AML-193 (cell line): ENCODE measurements at regions not wholly inside any gene's neighbourhood (a gene's known extent, or its start where the extent isn't known, plus 50 kb on each side); places are given as distances from the start of the nearest gene placed in this dataset.

Experiments used
- DNase-seq, 2 experiments: peaks; one replicate each; lab custom pipeline; 2025; lab: John Stamatoyannopoulos, UW

DNA sequence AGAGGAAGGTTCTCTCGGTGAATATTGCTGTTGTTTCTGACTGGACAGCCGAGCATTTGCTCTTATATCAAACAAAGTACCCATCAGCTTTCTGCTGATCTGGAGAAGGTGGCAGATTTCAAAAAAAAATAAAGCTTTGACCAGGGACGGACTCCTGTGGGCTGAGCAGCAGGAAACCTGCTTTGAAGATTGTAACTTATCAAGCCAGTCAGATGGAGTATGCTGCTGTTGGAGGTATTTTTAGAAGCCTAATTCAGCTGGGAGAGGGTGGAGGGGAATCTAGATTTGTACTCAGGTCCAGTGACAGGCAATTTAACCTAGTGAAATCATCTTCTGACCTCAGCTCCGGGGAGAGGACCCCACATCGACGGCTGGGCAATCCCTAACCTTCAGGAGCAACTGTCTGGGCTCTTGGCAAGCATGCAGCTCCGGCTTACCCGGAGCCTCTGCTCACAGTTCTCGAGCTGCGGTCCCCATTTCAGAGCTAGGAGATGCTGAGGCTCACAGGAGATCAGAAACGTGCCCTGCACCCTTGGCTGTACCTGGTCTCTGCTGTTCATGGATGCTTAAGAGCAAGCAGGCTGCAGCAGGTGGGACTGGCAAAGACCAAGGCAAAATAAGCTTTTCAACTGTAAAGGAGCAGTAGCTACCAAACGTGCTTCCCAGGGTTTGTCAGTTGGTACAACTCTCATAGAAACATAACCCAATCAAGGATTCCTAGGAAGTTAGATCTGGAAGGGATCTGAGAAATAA lies 89.3 kb upstream of the ST8SIA2 start:
- DNase-seq: no peak

DNA sequence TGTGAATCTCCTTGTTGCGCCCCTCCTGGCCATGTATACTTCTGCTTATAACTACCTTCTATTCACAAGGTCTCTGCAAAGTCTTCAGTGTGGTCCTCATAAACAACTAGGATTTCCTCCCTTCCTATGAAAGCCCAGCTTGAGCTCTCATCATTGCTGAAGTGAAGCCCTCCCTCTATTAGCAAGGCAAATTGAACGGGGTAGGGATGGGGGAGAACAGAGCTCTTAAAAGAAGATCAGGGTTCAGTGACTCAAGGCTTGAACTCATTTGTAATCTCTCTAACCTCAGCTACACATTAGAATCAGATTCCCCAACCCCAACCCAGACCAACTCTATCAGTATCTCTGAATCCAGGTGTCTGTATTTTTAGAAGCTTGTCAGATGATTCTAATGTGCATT lies 88.3 kb upstream of the ST8SIA2 start:
- DNase-seq: no peak

DNA sequence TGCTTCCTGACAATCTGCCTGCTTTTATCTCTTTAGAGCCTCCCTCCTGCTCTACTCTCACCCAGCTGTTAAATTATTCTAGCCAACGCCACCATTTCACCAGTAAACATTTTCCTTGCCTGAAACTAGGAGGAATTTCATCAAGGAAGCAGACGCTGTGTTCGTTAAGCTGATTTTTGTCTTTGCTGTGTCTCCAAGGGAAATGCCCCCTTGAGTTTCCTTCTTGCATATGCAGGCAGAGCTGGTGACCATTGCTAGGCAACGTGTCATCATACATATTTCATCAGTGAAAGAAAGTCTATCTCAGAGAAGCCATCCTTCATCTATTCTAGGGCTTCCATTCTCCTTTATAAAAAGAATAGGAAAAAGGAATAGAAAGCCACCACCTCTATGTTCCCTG lies 87.0 kb upstream of the ST8SIA2 start:
- no peak for DNase-seq

DNA sequence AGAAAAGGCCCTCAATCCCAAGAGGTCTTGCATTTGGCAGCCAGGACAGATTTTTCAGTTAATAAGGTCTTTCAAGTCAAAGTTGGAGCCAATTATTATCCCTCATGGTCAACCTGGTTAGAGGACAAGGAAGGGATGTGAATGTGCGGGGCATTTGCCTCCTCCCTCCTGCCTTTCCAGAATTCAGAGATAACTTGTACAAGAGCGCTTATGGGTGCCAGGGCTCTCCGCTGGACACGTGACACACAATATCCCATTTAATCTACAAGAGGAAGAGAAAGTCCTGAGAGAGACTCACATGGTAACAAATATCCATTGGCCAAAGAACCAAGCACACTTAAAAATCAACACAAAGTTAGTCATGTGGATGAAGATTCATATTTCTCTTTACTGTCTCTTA lies 78.5 kb upstream of the ST8SIA2 start:
- no peak for DNase-seq

DNA sequence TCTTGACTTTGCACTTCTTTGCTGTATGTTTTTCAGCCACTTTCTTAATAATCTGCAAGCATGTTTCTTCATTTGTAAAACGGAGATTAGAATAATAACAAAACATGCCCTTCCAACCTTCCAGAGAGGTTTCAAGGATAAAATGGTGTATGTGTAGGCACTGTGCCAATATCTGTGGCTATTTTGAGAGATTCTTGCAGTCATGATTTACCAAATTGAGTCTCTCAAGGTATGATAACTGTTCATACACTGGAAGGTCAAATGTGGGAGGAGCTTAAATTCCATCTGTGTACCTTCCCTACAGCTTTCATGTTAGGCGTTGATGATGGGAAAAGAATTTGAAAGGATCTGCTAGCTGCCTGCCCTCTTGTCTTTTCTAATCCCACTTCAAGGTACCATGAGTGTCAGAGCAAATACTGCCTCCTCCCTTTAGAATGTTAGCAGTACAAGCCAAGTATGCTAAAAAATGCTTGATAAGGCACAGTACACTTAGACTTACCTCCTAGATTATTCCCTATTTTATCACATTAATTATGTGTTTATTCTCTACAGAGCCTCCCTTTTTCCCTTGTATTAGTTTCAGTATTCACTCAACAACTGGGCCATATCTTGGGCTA lies 78.0 kb upstream of the ST8SIA2 start:
- no peak for DNase-seq

DNA sequence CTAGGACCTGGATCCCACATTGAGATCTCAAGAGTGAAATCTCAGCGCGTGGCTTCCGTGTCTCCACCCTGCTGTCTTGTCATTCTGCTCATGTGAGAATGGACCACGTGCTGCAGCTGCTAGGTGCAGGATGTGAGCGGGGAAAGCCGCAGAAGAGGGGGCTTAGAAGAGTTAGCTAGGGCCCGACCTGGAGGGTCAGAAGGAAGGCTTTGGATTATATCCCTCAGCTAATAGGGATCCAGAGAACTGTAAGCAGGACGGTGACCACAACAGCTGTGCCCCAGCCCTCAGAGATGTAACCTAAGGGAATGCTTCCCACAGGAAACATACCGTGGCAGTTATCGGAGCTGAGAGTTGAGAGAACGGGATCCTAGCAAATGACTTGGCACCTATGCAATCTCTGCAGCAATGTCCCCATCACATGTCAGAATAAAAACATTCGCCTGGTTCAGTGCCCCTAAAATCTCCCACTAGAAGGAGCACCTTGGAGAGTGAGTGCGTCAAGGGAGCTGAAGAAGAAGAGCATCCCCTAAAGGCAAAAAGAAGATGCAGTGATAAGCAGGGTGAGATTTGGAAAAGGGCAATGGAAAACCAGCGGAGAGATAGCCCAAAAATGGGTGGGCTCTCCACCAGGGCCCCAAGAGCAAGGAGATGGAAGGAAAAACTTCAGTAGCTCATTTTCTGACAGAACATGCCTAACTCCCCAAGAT lies 76.9 kb upstream of the ST8SIA2 start:
- DNase-seq: no peak

DNA sequence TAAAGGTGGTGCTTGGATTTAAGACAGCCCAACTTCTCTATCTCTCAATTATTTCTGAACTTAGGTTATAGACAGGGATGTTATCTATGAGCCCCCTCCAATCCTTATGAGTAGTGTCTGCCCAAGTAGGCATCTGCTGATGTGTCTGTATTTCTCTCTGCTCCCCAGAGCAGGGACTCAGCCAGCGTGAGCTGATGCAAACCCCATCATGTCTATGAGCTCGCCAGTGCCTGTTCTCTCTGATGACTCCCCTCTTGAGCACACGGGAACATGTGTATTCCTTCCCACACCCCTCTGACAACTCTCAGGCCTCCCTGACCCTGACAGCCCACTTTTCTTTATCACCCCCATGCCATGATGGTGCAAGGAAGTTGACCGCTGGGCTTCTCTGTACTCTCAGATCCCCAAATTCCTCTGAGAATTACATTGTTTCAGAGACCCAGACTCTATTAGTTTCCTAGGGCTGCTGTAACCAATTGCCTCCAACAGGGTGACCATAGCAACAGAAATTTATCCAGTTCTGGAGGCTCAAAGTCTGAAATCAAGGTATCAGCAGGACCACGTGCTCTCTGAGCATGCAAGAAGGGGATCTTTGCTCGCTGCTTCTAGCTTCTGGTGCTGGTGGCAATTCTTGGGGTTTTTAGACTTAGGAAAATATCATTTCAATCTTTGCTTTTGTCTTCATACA lies 73.5 kb upstream of the ST8SIA2 start:
- no peak for DNase-seq

DNA sequence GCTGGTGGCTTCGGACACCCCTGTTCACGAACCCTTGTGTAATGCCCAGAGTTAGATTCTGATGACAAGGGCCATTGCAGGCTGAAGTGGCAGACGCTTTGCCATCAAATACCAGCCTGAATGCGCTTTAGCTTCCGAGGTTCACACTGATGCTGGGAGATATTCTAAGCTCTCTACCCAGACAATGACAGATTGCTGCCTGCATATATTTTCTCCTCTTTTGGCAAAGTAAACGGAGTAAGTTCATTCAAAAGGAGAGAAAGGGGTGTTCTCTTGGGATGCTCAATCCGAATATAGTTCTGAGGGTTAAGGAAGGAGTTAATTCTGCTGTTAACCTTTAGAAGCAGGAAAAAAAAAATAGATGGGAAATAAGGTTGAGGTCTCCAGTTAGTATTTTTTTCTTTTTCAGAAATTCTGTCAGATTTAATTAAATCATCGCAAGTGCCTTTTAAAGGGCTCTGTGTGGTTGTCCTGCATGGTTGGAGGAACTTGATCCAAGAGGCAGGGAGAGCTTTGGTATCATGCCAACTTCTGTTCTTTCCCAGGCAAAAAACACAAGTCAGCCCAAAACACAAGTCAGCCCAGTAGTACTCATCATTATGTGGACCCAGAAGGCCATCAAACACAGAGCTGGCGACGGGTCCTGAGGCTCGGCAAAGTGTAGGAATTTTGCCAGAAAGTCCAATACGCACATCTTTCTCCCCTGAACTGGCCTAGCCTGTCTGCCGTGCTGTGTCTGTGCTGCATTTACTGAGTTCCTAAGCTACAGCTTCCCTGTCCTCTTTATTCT lies 70.9 kb upstream of the ST8SIA2 start:
- no peak for DNase-seq

DNA sequence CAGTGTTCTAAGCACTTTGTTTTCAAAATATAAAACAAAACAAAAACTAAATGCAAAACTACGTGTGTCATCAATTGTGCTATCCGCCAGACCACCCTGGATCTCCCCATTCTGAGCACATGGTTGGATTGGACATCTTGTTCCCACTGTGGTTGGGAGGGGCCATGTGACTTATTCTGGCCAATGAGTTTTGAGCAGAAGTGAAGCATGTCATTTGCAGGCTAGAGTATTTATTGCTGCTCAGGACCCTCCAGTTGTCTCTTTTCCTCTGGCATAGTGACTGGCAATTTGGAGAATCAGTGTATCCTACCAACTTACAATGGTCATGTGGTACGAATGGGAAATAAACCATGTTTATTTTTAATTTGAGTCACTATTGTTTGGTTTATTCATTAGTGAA lies 70.2 kb upstream of the ST8SIA2 start:
- no peak for DNase-seq

DNA sequence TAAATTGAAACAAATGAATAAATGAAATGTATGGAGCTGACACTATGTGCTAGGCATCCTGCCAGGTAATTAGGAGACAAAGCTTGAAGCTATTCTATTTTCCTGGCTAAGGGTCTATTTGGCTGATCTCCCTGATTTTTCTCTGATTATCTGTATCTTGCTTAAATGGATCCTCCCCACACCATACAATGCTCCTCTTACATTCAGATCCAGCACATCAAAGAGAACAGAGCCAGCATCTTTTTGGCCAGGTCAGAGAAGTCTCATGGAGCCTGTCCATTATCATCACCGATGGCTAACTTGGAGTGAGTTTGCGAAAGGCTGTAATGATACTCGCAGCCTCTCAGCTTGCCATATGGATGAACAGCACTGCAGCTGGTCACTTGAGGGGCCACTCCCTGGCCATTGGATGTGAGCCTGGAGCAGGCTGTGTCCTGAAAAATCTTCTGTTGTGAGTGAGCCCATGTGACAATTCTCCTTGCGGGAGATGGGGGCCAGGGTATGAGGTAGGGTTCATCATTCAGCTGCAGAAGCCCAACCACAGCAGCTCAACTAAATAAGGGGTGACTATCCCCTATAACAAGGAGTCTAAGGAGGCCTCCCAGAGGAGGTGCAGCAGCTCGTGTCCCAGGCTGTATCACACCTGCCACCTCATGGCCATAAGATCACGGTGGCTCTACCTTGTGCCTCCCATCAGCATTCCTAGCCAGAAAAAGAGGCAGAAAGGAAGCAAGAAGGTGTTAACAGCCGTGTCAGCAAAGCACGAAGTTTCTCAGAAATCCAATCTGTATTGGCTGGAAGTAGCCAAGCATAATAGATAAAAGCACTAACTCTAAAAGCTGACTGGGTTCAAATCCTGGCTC lies 69.3 kb upstream of the ST8SIA2 start:
- no peak for DNase-seq

DNA sequence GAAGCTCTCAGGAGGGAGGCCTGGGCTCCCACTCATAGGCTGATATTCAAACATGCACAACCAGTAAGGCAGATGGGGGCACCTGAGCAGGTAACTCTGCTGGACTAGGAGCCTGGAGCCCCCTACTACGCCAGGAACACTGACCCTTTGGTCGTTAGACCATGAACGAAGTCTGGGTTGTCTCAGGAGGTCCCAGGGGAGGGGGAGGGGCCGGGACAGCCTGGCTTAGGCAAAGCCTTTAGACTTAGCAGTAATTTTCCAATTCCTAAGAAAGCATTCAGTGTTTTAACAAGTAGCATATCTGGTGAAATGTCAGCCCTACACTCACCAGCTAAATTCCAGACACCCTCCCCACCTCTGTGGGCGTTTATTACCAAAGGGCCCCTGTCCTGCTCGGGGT lies 67.4 kb upstream of the ST8SIA2 start:
- no peak for DNase-seq

DNA sequence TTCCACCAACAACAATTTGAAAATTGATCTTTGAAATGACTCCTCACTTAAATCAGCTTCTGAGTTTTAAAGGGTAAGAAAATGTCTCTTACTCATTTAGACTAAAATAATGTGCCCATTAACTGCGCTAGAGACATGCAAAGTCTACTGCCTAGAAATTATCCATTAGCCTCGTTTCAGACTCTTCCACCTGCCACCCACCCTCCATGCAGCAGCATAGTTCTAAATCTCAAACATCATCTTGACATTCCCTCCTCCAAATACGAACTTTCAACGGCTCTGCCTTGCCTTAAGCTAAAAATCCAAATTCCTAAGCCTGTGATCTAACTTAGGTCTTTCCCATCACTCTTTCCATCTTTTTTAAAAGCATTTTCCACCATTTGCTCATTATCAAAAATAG lies 66.6 kb upstream of the ST8SIA2 start:
- no peak for DNase-seq

DNA sequence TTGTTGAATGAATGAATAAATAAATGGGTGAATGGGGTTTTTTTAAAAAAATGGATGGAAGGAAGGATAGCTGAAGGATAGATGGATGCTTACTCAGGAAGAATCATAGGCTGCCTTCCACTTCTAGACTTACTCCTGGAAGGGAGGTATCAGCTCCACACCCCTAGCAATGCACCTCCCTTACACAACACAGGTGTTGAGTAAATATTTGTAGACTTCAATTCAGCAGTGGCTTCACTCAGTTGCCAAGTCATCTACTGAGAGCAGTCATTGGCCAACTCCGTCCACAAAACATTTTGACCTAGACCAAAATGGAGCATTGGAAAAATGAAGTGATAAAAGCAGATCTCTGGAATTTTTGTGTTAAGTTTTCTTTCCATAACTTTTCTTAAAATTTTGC lies 65.5 kb upstream of the ST8SIA2 start:
- no peak for DNase-seq

DNA sequence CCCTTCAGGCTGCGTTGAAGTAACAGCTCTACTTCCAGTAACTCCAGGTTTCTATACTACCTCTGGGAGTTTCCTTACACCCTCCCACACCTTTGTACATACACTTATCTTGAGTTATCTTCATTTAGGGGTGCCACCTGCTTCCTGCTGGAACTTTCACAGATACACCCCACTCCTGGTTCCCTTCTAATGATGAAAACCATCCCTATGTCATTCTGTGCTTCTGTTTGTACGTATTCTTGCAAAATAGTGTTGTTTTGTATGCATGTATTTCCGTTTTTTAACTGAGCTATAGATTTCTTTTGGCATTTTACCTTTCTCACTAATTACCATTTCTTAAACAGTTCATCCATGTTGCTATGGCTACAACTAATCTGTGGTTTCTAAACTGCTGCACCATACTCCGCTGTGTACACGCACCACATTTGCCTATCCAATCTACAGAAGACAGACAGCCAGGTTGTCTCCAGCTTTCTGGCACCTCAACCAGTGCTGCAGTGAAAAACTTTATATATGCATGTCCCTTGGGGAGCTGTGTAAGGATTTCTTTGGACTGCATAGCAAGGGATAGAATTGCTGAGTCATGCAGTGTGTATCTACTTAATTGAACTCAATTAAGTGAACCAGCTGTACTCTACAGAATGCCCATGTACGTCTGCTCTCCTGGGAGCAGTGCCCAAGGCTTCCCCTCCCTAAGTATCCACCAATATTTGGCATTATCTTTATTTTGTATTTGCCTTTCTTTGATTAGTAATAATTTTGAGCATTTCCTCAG lies 61.4 kb upstream of the ST8SIA2 start:
- no peak for DNase-seq

DNA sequence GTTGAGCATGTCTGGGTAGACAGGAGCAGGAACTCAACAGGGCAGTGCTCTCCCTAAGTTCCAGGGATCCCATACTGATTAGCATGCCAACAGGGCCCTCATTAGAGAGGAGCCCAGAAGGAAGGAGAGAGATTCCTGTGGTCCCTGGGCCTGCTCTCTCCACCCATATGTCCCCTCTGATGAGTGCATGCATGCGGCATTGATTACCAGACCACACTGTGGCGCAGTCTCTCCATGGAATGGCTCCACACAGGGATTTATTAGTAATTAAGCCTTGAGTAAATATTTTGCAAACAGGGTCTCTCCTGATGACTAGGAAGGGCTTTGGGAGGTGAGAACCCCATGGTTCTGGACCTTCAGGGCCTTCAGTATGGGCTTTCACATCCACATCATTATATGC lies 60.0 kb upstream of the ST8SIA2 start:
- no peak for DNase-seq

DNA sequence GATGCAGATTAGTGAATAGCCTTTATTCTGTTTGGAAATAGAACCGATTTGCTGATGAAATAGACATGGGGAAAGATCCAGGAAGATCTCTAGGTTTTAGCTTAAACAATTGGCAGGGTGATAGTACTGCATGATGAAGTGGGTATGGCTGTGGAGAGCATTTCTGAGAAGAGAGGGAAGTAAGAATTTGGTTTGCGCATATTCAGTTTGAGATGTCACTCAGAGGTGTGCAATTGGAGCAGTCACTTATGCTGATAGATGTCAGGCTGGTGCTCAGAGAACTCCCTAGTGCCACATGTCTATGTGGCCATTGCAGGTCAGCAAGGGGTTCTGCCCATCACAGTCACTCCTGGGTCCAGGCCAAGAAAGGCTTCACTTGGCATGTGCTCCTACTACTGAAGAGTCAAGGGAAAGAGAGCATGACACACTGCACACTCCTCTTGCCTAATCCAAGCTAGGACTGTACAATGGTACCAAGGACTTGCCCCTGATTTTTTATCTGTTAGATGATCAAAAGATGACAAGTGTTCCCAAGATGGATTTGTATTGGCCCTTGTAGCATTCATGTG lies 57.2 kb upstream of the ST8SIA2 start:
- no peak for DNase-seq

DNA sequence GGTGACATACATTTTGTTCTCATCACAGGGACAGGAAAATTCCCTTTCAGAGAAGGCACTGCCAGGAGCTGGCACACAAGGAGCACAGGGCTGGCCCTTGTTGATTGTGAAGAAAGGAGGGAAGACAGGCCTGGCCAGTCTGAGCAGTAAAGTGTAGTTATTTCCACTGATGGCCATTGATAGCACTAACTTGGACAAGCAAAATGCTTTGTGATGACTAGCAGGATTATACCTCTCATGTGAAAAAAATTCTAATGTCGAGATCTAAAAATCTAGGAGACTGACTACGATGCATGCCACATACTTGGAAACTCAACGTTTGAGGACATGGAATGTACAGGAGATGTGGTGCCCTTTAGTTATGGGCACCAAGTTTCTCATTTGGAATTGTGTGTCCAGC lies 54.3 kb upstream of the ST8SIA2 start:
- no peak for DNase-seq
